Skeletal muscle tissue (tissue), 3 donors: ENCODE measurements at regions not wholly inside any gene's neighbourhood (a gene's known extent, or its start where the extent isn't known, plus 50 kb on each side); places are given as distances from the start of the nearest gene placed in this dataset.
A peak's percentile ranks its signal among the peaks of the same experiment; 100 is the strongest.
"Not testable (repeated sequence)": the region's sequence is repeated elsewhere in the genome, so short reads cannot be mapped to it uniquely, and the experiment has no call there.

Experiments
- H3K27ac ChIP-seq: one replicate; pipeline ENCODE4 v1.7.0; 2013; ENCODE audit warnings: mild to moderate bottlenecking, low read depth, low read length, inconsistent platforms
- H3K27me3 ChIP-seq, 3 donors: one replicate each; pipeline ENCODE4 v1.7.0; 2013; ENCODE audit warnings: low read length in 3 of 3; ENCODE audit not compliant: control insufficient read depth in 3 of 3, insufficient read depth in 3 of 3
- H3K36me3 ChIP-seq, 3 donors: one replicate each; pipeline ENCODE4 v1.7.0; 2013; ENCODE audit warnings: low read length in 3 of 3; ENCODE audit not compliant: control insufficient read depth in 3 of 3, insufficient read depth in 3 of 3
- H3K4me1 ChIP-seq, 3 donors: one replicate each; pipeline ENCODE4 v1.7.0; 2013; ENCODE audit warnings: low read length in 3 of 3, mild to moderate bottlenecking in 3 of 3; ENCODE audit not compliant: control insufficient read depth in 3 of 3, insufficient read depth in 3 of 3
- H3K4me3 ChIP-seq, 3 donors: one replicate each; pipeline ENCODE4 v1.7.0; 2013; ENCODE audit warnings: low read length in 3 of 3
- H3K9ac ChIP-seq, 3 donors: one replicate each; pipeline ENCODE4 v1.7.0; 2013; ENCODE audit warnings: low read length in 3 of 3, mild to moderate bottlenecking in 3 of 3, moderate library complexity in 2 of 3, low read depth in 1 of 3
- H3K9me3 ChIP-seq, 3 donors: one replicate each; pipeline ENCODE4 v1.7.0; 2013; ENCODE audit warnings: low read length in 3 of 3; ENCODE audit not compliant: control insufficient read depth in 3 of 3
- donor health status: Osteomylitis.

GRCh38 chr1:229896306-229896705 lies 170.7 kb upstream of the GALNT2 start:
- peaks cover 5 to 10% (median 6%) of the 10 kb centered on the region in 3 donors for H3K4me1 ChIP-seq
- H3K36me3 ChIP-seq: no peaks in the 10 kb centered on the region
- no peaks in the 10 kb centered on the region for H3K27me3 ChIP-seq
- H3K9me3 ChIP-seq: no peaks in the 10 kb centered on the region
- no peak overlapping the region for H3K9ac ChIP-seq
- H3K27ac ChIP-seq: no peak overlapping the region
- H3K4me3 ChIP-seq: no peak overlapping the region

- Histone ChIP-seq H3K27ac (no peak overlapping the region), H3K36me3 (no peaks in the 10 kb centered on the region), H3K9ac (no peak overlapping the region), H3K9me3 (no peaks in the 10 kb centered on the region), H3K4me3 (no peak overlapping the region), H3K27me3 (no peaks in the 10 kb centered on the region), H3K4me1 (peaks cover 5 to 10% (median 6%) of the 10 kb centered on the region in 3 donors)
Observed at GRCh38 chr1:229896861-229897260, 170.2 kb upstream of the GALNT2 start.

GRCh38 chr1:229897501-229897900 lies 169.5 kb upstream of the GALNT2 start:
- no peaks in the 10 kb centered on the region for H3K9me3 ChIP-seq
- no peak overlapping the region for H3K4me3 ChIP-seq
- H3K4me1 ChIP-seq: peaks cover 5 to 10% (median 6%) of the 10 kb centered on the region in 3 donors
- H3K27ac ChIP-seq: peak overlapping the region; percentile 3
- peak overlapping the region in 2 of 3 donors; percentile 47 to 48 for H3K9ac ChIP-seq
- no peaks in the 10 kb centered on the region for H3K27me3 ChIP-seq
- no peaks in the 10 kb centered on the region for H3K36me3 ChIP-seq

GRCh38 chr1:229900220-229900619 lies 166.8 kb upstream of the GALNT2 start:
- no peak overlapping the region for H3K27ac ChIP-seq
- no peaks in the 10 kb centered on the region for H3K9me3 ChIP-seq
- no peak overlapping the region for H3K9ac ChIP-seq
- H3K27me3 ChIP-seq: no peaks in the 10 kb centered on the region
- H3K4me3 ChIP-seq: no peak overlapping the region
- H3K36me3 ChIP-seq: no peaks in the 10 kb centered on the region
- peaks cover 5 to 10% (median 6%) of the 10 kb centered on the region in 3 donors for H3K4me1 ChIP-seq

- no peaks in the 10 kb centered on the region for H3K36me3 ChIP-seq
- no peaks in the 10 kb centered on the region for H3K9me3 ChIP-seq
- no peak overlapping the region for H3K9ac ChIP-seq
- no peaks in the 10 kb centered on the region for H3K4me1 ChIP-seq
- no peaks in the 10 kb centered on the region for H3K27me3 ChIP-seq
- no peak overlapping the region for H3K4me3 ChIP-seq
- no peak overlapping the region for H3K27ac ChIP-seq
Observed at GRCh38 chr1:229905031-229905545, 161.9 kb upstream of the GALNT2 start.

GRCh38 chr1:229905652-229906051 lies 161.4 kb upstream of the GALNT2 start:
- H3K27ac ChIP-seq: no peak overlapping the region
- H3K27me3 ChIP-seq: no peaks in the 10 kb centered on the region
- H3K36me3 ChIP-seq: no peaks in the 10 kb centered on the region
- no peaks in the 10 kb centered on the region for H3K9me3 ChIP-seq
- no peak overlapping the region for H3K4me3 ChIP-seq
- H3K9ac ChIP-seq: no peak overlapping the region
- H3K4me1 ChIP-seq: no peaks in the 10 kb centered on the region

- H3K9me3 ChIP-seq: no peaks in the 10 kb centered on the region
- no peaks in the 10 kb centered on the region for H3K27me3 ChIP-seq
Observed at GRCh38 chr1:229907884-229908638, 159.0 kb upstream of the GALNT2 start.

GRCh38 chr1:229908689-229909088 lies 158.3 kb upstream of the GALNT2 start:
- no peaks in the 10 kb centered on the region for H3K9me3 ChIP-seq
- H3K4me1 ChIP-seq: no peaks in the 10 kb centered on the region
- H3K9ac ChIP-seq: no peak overlapping the region
- H3K27me3 ChIP-seq: no peaks in the 10 kb centered on the region
- H3K36me3 ChIP-seq: no peaks in the 10 kb centered on the region
- H3K27ac ChIP-seq: no peak overlapping the region
- no peak overlapping the region for H3K4me3 ChIP-seq

More at GRCh38 chr1:229907884-229908638, 159.0 kb upstream of the GALNT2 start:
- Histone ChIP-seq H3K27ac (no peak overlapping the region), H3K4me3 (no peak overlapping the region), H3K4me1 (no peaks in the 10 kb centered on the region), H3K9ac (no peak overlapping the region), H3K36me3 (no peaks in the 10 kb centered on the region)

GRCh38 chr1:229913489-229913888 lies 153.5 kb upstream of the GALNT2 start:
- Histone ChIP-seq H3K9me3 (no peaks in the 10 kb centered on the region), H3K9ac (no peak overlapping the region)

GRCh38 chr1:229919488-229919887 lies 147.6 kb upstream of the GALNT2 start:
- not testable (repeated sequence) for H3K4me1 ChIP-seq, H3K9me3 ChIP-seq, H3K27me3 ChIP-seq

More at GRCh38 chr1:229913489-229913888, 153.5 kb upstream of the GALNT2 start:
- Histone ChIP-seq H3K36me3 (no peaks in the 10 kb centered on the region), H3K4me1 (no peaks in the 10 kb centered on the region), H3K27ac (no peak overlapping the region), H3K4me3 (no peak overlapping the region), H3K27me3 (no peaks in the 10 kb centered on the region)

More at GRCh38 chr1:229919488-229919887, 147.6 kb upstream of the GALNT2 start:
- H3K9ac ChIP-seq, H3K27ac ChIP-seq, H3K4me3 ChIP-seq, H3K36me3 ChIP-seq: not testable (repeated sequence)
